GM21381 (cell line): ENCODE measurements at regions not wholly inside any gene's neighbourhood (a gene's known extent, or its start where the extent isn't known, plus 50 kb on each side); places are given as distances from the start of the nearest gene placed in this dataset.
"Not testable (repeated sequence)": the region's sequence is repeated elsewhere in the genome, so short reads cannot be mapped to it uniquely, and the experiment has no call there.

Source experiments
- ATAC-seq: cut with Tn5 transposase; IDR thresholded peaks from one replicate; pipeline ENCODE4 v1.9.1; 2021; ENCODE audit warnings: mild to moderate bottlenecking, moderate library complexity; ENCODE audit not compliant: unreplicated experiment

- ATAC-seq = no peak
Observed at GRCh38 chr12:105480162-105480561, 149.7 kb downstream of the C12orf75 start.

DNA sequence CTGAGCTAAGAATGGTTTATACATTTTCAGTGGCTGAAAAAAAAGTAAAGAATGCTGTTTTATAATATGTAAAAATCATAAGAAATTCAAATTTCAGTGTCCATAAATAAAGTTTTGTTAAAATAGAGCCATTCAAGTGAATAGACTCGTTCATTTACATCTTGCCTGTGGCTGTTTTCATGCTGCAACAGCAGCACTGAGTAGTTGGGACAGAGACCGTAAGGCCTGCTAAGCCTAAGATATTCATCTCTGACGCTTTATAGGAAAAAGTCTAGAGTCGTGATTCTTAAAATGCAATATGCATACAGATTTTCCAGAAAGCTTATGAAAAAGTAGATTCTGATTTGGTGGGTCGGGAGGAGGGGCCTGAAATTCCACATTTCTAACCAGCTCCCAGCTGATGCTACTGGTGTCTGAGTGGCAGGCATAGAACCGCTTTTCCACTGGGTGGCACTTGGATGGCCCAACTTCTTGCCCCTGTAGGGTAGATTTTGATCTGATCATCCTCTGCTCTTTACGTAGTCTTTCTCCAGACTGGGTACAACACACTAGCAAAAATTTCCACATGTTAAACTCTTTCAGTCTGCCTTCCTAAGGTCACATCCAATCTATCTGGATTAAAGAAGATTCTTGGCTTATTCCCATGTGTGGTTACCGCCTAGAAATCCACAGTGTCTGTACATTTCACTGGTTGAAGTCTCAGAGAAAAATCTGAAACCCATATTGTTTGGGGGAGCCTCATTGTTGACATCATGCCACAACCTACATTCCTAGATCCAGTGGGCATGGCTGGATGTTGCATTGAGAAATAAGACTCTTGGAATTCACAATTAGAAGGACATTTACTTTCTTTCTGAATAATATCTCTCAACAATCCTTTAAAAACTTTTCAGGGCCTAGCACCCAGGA is 151.2 kb downstream of the C12orf75 start:
- no peak for ATAC-seq

DNA sequence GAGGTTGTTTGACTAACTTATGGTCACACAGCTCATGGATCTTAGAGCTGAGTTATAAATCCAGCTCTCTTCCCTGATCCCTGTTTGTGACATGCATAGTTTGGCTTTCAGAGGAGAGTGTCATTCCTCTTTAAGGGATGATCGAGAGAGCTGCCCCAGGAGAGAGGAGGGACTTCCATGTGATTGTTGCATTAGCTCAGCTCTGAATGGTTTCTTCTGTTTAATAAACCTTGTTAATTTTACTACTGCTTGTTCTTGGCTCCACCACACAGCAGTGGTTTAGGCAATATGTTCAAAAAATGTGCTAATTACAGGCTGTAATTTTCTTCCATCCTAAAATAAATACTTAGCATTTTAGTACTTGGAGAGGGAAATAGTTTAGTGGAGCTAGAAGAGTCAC is 152.5 kb downstream of the C12orf75 start:
- ATAC-seq = no peak

- ATAC-seq = no peak
Observed at GRCh38 chr12:105483691-105484090, 153.2 kb downstream of the C12orf75 start.

- no peak for ATAC-seq
Observed at GRCh38 chr12:105485321-105485910, 154.9 kb downstream of the C12orf75 start.

- ATAC-seq = no peak
Observed at GRCh38 chr12:105485921-105486320, 155.4 kb downstream of the C12orf75 start.

GRCh38 chr12:105487963-105488362 is 157.5 kb downstream of the C12orf75 start:
- ATAC-seq = no peak

DNA sequence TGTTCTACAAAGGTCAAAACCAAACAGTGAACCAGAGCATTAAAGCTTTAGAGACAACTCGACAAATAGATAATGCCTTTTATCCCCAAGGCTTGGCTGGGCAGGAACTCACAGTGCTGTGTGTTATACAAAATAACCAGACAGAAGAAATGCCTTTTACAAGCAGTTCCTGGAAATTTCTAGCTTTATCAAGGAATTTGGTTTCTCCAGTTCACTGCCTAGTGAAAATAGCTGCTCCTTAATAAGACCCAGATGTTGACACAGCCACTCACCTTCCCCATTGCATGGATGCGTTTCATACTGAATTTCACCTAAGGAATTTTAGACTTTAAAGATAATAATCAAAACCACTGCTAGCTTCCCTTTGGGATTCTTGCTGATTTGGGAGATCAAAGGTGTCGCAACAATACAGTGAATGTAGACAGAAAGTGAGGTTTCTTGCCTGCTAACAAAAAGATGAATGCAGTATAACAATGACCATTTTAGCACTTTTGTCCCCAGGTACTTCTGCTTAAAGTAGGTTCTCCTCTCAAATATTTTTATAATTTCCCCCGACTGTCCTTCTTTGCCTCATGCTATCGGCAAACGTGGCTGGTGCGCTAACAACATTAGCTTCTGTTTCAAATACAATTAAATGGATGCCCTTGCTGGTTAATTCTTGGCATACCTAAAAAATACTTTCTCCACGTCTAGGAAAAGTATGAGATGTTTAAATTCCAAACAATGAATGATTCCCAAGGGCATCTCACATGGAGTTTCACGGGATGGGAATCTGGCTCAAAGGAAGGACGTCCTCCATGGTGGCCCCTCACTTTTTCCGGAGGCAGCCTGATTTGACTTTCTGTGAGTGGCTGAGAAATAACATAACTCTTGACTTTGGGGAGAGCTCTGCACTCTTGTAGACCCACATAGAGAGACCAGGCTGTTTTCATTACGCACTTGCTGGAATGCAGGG is 162.4 kb downstream of the C12orf75 start:
- no peak for ATAC-seq

GRCh38 chr12:105499205-105499604 is 168.7 kb downstream of the C12orf75 start:
- no peak for ATAC-seq

GRCh38 chr12:105500676-105501075 is 170.2 kb downstream of the C12orf75 start:
- not testable (repeated sequence) for ATAC-seq

- no peak for ATAC-seq
Observed at GRCh38 chr12:105502426-105502930, 172.0 kb downstream of the C12orf75 start.

DNA sequence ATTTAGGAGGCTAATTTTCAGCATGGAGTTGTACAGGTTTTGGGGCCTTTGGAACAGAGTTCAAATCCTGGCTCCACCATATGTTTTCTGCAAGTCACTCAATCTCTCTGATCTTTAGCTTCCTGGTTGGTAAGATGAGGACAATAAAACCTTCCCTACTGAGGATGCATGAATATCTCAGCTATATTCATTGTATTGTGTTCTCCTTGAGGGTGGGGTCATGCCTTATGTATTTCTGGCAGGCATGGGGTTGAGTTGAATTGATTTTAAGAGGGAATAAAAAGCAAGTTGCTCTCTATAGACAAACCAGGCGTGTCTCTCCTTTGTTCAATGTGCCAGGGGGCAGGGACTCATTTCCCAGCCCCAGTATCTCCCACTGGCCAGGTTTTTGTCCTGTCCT is 173.1 kb downstream of the C12orf75 start:
- ATAC-seq = no peak

GRCh38 chr12:105504286-105504685 is 173.8 kb downstream of the C12orf75 start:
- ATAC-seq = no peak

GRCh38 chr12:105506678-105507310 is 176.3 kb downstream of the C12orf75 start:
- no peak for ATAC-seq

GRCh38 chr12:105507311-105508038 is 177.0 kb downstream of the C12orf75 start:
- no peak for ATAC-seq

DNA sequence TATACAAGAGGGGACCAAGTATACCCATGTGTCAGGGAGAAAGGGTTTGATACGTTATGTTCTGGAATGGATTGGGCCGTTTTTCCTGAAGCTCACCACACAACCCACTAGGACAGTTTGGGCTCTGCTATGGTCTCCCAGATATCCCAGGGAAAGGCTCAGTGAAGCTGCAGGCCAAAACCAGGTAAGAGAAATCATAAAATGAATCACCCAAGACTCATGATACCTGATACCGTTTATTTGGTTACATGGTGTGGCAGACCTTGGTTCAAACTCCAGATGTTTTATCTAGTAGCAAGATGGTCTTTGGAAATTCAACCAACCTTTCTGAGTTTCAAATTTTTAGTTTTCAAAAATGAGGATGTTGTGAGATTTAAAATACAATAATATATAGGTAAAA is 177.6 kb downstream of the C12orf75 start:
- ATAC-seq = no peak

GRCh38 chr12:105510526-105510925 is 180.0 kb downstream of the C12orf75 start:
- ATAC-seq = no peak

DNA sequence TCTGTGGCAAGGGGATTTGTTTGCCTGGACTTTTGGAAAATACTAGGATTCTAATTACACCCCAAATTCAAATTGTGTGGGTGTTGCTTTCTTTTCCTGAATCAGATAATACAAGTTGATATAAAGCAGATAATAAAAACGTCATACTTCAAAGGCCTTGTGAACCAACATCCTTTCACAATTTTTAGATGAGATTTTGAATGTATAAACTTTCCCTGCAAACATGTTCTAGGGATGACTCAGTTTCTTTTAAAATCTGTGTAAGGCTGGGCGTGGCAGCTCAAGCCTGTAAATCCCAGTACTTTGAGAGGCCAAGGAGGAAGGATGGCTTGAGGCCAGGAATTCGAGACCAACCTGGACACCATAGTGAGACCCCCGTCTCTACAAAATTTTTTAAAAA is 182.4 kb downstream of the C12orf75 start:
- ATAC-seq = not testable (repeated sequence)

- no peak for ATAC-seq
Observed at GRCh38 chr12:105522166-105522825, 191.8 kb downstream of the C12orf75 start.
